ENCODE measurements at regions not wholly inside any gene's neighbourhood (a gene's known extent, or its start where the extent isn't known, plus 50 kb on each side); places are given as distances from the start of the nearest gene placed in this dataset.

GRCh38 chr2:180572346-180572745, 408.1 kb upstream of the UBE2E3 start:
- H3K4me1 ChIP-seq: no peaks in the 10 kb centered on the region
- no peak overlapping the region for H3K4me3 ChIP-seq
- no peaks in the 10 kb centered on the region for H3K36me3 ChIP-seq
- no peak for DNase-seq
- intact Hi-C loops (cut with DNase I; ENCODE audit: low total_unique reads): no loop called here
- no peaks in the 10 kb centered on the region for H3K27me3 ChIP-seq
- H3K27ac ChIP-seq: no peak overlapping the region
- no peaks in the 10 kb centered on the region for H3K9me3 ChIP-seq
- TF ChIP-seq POLR2A (IDR thresholded peaks at IDR 0.05): no peak
- TF ChIP-seq, protein P1, sequence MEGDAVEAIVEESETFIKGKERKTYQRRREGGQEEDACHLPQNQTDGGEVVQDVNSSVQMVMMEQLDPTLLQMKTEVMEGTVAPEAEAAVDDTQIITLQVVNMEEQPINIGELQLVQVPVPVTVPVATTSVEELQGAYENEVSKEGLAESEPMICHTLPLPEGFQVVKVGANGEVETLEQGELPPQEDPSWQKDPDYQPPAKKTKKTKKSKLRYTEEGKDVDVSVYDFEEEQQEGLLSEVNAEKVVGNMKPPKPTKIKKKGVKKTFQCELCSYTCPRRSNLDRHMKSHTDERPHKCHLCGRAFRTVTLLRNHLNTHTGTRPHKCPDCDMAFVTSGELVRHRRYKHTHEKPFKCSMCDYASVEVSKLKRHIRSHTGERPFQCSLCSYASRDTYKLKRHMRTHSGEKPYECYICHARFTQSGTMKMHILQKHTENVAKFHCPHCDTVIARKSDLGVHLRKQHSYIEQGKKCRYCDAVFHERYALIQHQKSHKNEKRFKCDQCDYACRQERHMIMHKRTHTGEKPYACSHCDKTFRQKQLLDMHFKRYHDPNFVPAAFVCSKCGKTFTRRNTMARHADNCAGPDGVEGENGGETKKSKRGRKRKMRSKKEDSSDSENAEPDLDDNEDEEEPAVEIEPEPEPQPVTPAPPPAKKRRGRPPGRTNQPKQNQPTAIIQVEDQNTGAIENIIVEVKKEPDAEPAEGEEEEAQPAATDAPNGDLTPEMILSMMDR (IDR thresholded peaks at IDR 0.05): no peak

GRCh38 chr2:180571559-180571958, 408.8 kb upstream of the UBE2E3 start:
- H3K36me3 ChIP-seq: no peaks in the 10 kb centered on the region

GRCh38 chr2:180570864-180571263, 409.5 kb upstream of the UBE2E3 start:
- no peak for DNase-seq
- H3K4me1 ChIP-seq: no peaks in the 10 kb centered on the region
- H3K27me3 ChIP-seq: no peaks in the 10 kb centered on the region
- no peaks in the 10 kb centered on the region for H3K36me3 ChIP-seq
- no peaks in the 10 kb centered on the region for H3K9me3 ChIP-seq
- no peak overlapping the region for H3K4me3 ChIP-seq
- TF ChIP-seq POLR2A (IDR thresholded peaks at IDR 0.05): no peak
- TF ChIP-seq, protein P1 (IDR thresholded peaks at IDR 0.05): no peak
- no peak overlapping the region for H3K27ac ChIP-seq
- intact Hi-C loops (cut with DNase I; ENCODE audit: low total_unique reads): no loop called here

More at GRCh38 chr2:180571559-180571958, 408.8 kb upstream of the UBE2E3 start:
- Histone ChIP-seq H3K27me3 (no peaks in the 10 kb centered on the region), H3K9me3 (no peaks in the 10 kb centered on the region), H3K4me1 (no peaks in the 10 kb centered on the region), H3K27ac (no peak overlapping the region), H3K4me3 (no peak overlapping the region)
- intact Hi-C loops (cut with DNase I; ENCODE audit: low total_unique reads): no loop called here
- no peak for DNase-seq
- TF ChIP-seq, protein P1 (IDR thresholded peaks at IDR 0.05): no peak
- TF ChIP-seq POLR2A (IDR thresholded peaks at IDR 0.05): no peak

- H3K4me1 ChIP-seq: no peaks in the 10 kb centered on the region
- no peaks in the 10 kb centered on the region for H3K27me3 ChIP-seq
- H3K36me3 ChIP-seq: no peaks in the 10 kb centered on the region
- intact Hi-C loops (cut with DNase I; ENCODE audit: low total_unique reads): no loop called here
- no peak for TF ChIP-seq POLR2A (IDR thresholded peaks at IDR 0.05)
- TF ChIP-seq, protein P1 (IDR thresholded peaks at IDR 0.05): no peak
- no peak overlapping the region for H3K27ac ChIP-seq
- H3K9me3 ChIP-seq: no peaks in the 10 kb centered on the region
- DNase-seq: no peak
- H3K4me3 ChIP-seq: no peak overlapping the region
These were observed 416.4 kb upstream of the UBE2E3 start for GRCh38 chr2:180564051-180564450.

GRCh38 chr2:180562378-180562777, 418.0 kb upstream of the UBE2E3 start:
- no peak for TF ChIP-seq POLR2A (IDR thresholded peaks at IDR 0.05)
- TF ChIP-seq, protein P1 (IDR thresholded peaks at IDR 0.05): no peak
- intact Hi-C loops (cut with DNase I; ENCODE audit: low total_unique reads): no loop called here
- no peaks in the 10 kb centered on the region for H3K4me1 ChIP-seq
- no peaks in the 10 kb centered on the region for H3K9me3 ChIP-seq
- H3K36me3 ChIP-seq: no peaks in the 10 kb centered on the region
- H3K4me3 ChIP-seq: no peak overlapping the region
- DNase-seq: no peak
- no peaks in the 10 kb centered on the region for H3K27me3 ChIP-seq
- H3K27ac ChIP-seq: no peak overlapping the region
